K562 (cell line): ENCODE measurements at regions not wholly inside any gene's neighbourhood (a gene's known extent, or its start where the extent isn't known, plus 50 kb on each side); places are given as distances from the start of the nearest gene placed in this dataset.

Experiments
- ATAC-seq: fragments of 200-7000 bp; cut with Tn5 transposase; 3 replicates; pipeline ENCODE4 v1.9.1; 2020; ENCODE audit warnings: moderate library complexity
- BruUV-seq: library from RNA; stranded (reverse); fragments of 400-500 nt; replicated peaks from 2 replicates; lab custom pipeline; 2021; lab: Mats Ljungman, UMichigan
- CTCF ChIA-PET: fragments of 300-600 bp; formaldehyde crosslinking; extraction: SDS; loops from one replicate; lab custom pipeline; 2021; ENCODE audit warnings: low intra/inter-chr PET ratio; lab: Yijun Ruan, JAX
- POLR2A ChIA-PET: fragments of 300-600, 350-650 bp; sonication (Branson Sonifier 250); formaldehyde crosslinking; extraction: SDS; loops from one replicate; lab custom pipeline; 2021; ENCODE audit warnings: antibody characterized with exemption, inconsistent platforms; lab: Yijun Ruan, JAX
- DNase-seq, 4 experiments: peaks; one replicate each; pipeline versions ENCODE4 v3.0.0 to v3.0.0-alpha.2; 2011 to 2018; ENCODE audit warnings: low spot score in 3 of 4, mixed read lengths in 3 of 4; ENCODE audit errors: extremely low read depth in 1 of 4
- FAIRE-seq: peaks from 2 replicates; lab custom pipeline; 2011; peaks lifted over from hg19 to GRCh38; lab: Jason Lieb, UNC
- H2AFZ ChIP-seq: 2 replicates; pipeline ENCODE4 v1.6.0; 2011; ENCODE audit warnings: low read depth, low read length, control low read depth, inconsistent platforms
- H3K27ac ChIP-seq: fragments of 200-600 bp; 3 replicates; pipeline ENCODE4 v1.8.0; 2011; ENCODE audit warnings: low read depth, mild to moderate bottlenecking, control low read depth, inconsistent platforms, low read length, moderate library complexity, mixed read lengths; ENCODE audit errors: extremely low read depth
- H3K27me3 ChIP-seq, 2 experiments: fragments of 300-600 bp in 1 of 2; 2 replicates in 1 of 2; 3 replicates in 1 of 2; pipeline versions ENCODE4 v1.6.0 to v1.8.0; 2011; ENCODE audit warnings: inconsistent platforms in 2 of 2, low read length in 2 of 2, mild to moderate bottlenecking in 1 of 2, mixed read lengths in 1 of 2, moderate library complexity in 1 of 2; ENCODE audit not compliant: control insufficient read depth in 2 of 2, insufficient read depth in 2 of 2
- H3K36me3 ChIP-seq: fragments of 300-600 bp; 3 replicates; pipeline ENCODE4 v1.8.0; 2011; ENCODE audit warnings: mild to moderate bottlenecking, low read length, inconsistent platforms; ENCODE audit not compliant: control insufficient read depth, insufficient read depth
- H3K4me1 ChIP-seq, 2 experiments: fragments of 200-600 bp in 1 of 2; replicated peaks in 1 of 2; 2 replicates in 1 of 2; 3 replicates in 1 of 2; pipeline versions ENCODE4 v1.5.1 to v1.8.0; 2011; ENCODE audit warnings: inconsistent platforms in 2 of 2, low read length in 2 of 2, mild to moderate bottlenecking in 1 of 2, mixed read lengths in 1 of 2, moderate library complexity in 1 of 2; ENCODE audit not compliant: control insufficient read depth in 2 of 2, insufficient read depth in 2 of 2
- H3K4me2 ChIP-seq: 2 replicates; pipeline ENCODE4 v1.6.1; 2011; ENCODE audit warnings: low read length, control low read depth, inconsistent platforms, mixed read lengths; ENCODE audit not compliant: insufficient read depth
- H3K4me3 ChIP-seq: fragments of 200-600 bp; sonication (generic), shearing (Covaris generic); 2 replicates; pipeline ENCODE4 v1.5.1; 2016; ENCODE audit warnings: control low read depth, inconsistent platforms
- H3K79me2 ChIP-seq: fragments of 200-600 bp; 3 replicates; pipeline ENCODE4 v1.8.0; 2011; ENCODE audit warnings: low read length, inconsistent platforms; ENCODE audit not compliant: control insufficient read depth, insufficient read depth
- H3K9ac ChIP-seq, 2 experiments: 2 replicates each; pipeline versions ENCODE4 v1.6.0 to v1.6.1; 2011; ENCODE audit warnings: low read depth in 2 of 2, low read length in 2 of 2, control low read depth in 1 of 2, inconsistent platforms in 1 of 2, mild to moderate bottlenecking in 1 of 2, mixed read lengths in 1 of 2; ENCODE audit not compliant: insufficient read depth in 1 of 2
- H3K9me1 ChIP-seq: one replicate; pipeline ENCODE4 v1.6.0; 2011; ENCODE audit warnings: inconsistent platforms, mild to moderate bottlenecking, low read length, moderate library complexity; ENCODE audit not compliant: control insufficient read depth, insufficient read depth
- H3K9me3 ChIP-seq: replicated peaks from 2 replicates; pipeline ENCODE4 v1.5.1; 2011; ENCODE audit warnings: low read depth, low read length, inconsistent platforms; ENCODE audit not compliant: control insufficient read depth, insufficient read depth
- H4K20me1 ChIP-seq: replicated peaks from 2 replicates; pipeline ENCODE4 v1.6.1; 2011; ENCODE audit warnings: low read length, inconsistent platforms, mixed read lengths; ENCODE audit not compliant: control insufficient read depth, insufficient read depth
- BMI1 ChIP-seq: fragments of 150-350 bp; IDR thresholded peaks from 2 replicates; pipeline ENCODE4 v1.6.1; 2014; ENCODE audit warnings: low read length
- DMBX1 ChIP-seq: fragments of 250-450 bp; sonication (Bioruptor Pico); IDR thresholded peaks from 2 replicates; pipeline ENCODE4 v1.8.0; 2022; ENCODE audit warnings: inconsistent platforms, mild to moderate bottlenecking, moderate library complexity, borderline replicate concordance
- SMAD2 ChIP-seq: fragments of 150-350 bp; IDR thresholded peaks from 2 replicates; pipeline ENCODE4 v1.6.1; 2014; ENCODE audit warnings: low read depth, mild to moderate bottlenecking, low read length
- SRSF1 ChIP-seq: fragments of 200-400 bp; formaldehyde crosslinking; IDR thresholded peaks from 2 replicates; pipeline ENCODE4 v1.6.1; 2017; ENCODE audit warnings: mild to moderate bottlenecking, low read depth, low read length, moderate library complexity
- ZNF239 ChIP-seq: fragments of 250-450 bp; sonication (Bioruptor Pico); IDR thresholded peaks from 2 replicates; pipeline ENCODE4 v1.4.0; 2020; ENCODE audit warnings: mild to moderate bottlenecking
- ZNF316 ChIP-seq: fragments of 450-650 bp; IDR thresholded peaks from 2 replicates; pipeline ENCODE4 v1.6.1; 2016
- ZNF324 ChIP-seq: fragments of 250-450 bp; sonication (Bioruptor Pico); IDR thresholded peaks from 2 replicates; pipeline ENCODE4 v1.4.0; 2020; ENCODE audit warnings: mild to moderate bottlenecking
- ZNF77 ChIP-seq: fragments of 250-450 bp; sonication (Bioruptor Pico); IDR thresholded peaks from 2 replicates; pipeline ENCODE4 v1.5.0; 2020
- WGBS: fragments of 100-300 bp; shearing (Covaris generic); methylation state at CpG from one replicate; pipeline ENCODE4 v1.1.6; 2016; ENCODE audit warnings: low coverage, mixed read lengths; ENCODE audit not compliant: insufficient coverage; ENCODE audit errors: missing lambda C conversion rate; 5-methylcytosine and 5-hydroxymethylcytosine counted together
- in situ Hi-C: fragments of 300-500 bp; cut with MboI; formaldehyde crosslinking; loops from 4 replicates; pipeline ENCODE4 v1.15.0; 2018; ENCODE audit warnings: inconsistent platforms, mixed read lengths
- intact Hi-C: fragments of 100-400 bp; cut with micrococcal nuclease; formaldehyde crosslinking; loops from 2 replicates; pipeline ENCODE4 v1.14.2; 2022
- TF ChIP-seq, protein P1 (sequence below): sonication (generic); formaldehyde crosslinking; IDR thresholded peaks from 2 replicates; pipeline ENCODE4 v1.8.0; 2022; ENCODE audit warnings: mild to moderate bottlenecking, missing genetic modification reagents, borderline replicate concordance
- TF ChIP-seq, protein P2 (sequence below), 2 experiments: fragments of 150-350 bp in 1 of 2; IDR thresholded peaks; 2 replicates each; pipeline ENCODE4 v1.6.1; 2012 to 2016; ENCODE audit warnings: low read depth in 2 of 2, low read length in 2 of 2, mild to moderate bottlenecking in 1 of 2, moderate library complexity in 1 of 2

DNA sequence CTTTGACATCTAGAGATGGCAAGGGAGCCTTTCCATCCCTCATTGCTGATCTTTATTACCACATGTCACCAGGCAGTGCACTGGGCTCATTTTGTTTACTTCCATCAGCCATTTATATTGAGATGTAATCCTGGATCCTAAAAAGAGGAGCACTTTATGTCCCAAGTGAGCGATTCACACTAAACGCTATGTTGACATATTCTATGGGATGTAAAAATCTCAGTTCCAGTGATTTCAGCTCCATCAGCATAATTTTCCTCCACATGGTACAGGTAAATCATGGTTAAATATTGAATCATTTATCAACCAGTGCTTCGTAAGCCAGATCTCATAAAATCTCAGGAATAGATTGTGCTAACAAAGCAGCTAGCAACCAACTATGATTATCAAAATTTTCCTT lies 634.8 kb upstream of the PLXNA2 start:
- POLR2A ChIA-PET = no interaction called here
- Histone ChIP-seq H3K4me2 (no peak overlapping the region), H3K79me2 (no peaks in the 10 kb centered on the region), H3K9ac (no peak overlapping the region), H2AFZ (no peak overlapping the region), H3K36me3 (no peaks in the 10 kb centered on the region), H3K9me1 (no peaks in the 10 kb centered on the region), H3K9me3 (no peaks in the 10 kb centered on the region; the same call in 1 of the 2 replicates), H4K20me1 (no peaks in the 10 kb centered on the region), H3K4me3 (no peak overlapping the region), H3K27me3 (no peaks in the 10 kb centered on the region), H3K27ac (no peak overlapping the region), H3K4me1 (no peaks in the 10 kb centered on the region)
- DNase-seq = no peak
- CTCF ChIA-PET = no interaction called here
- ATAC-seq = no peak
- BruUV-seq = no TSS peak
- in situ Hi-C loops (no loop called here), intact Hi-C loops (no loop called here)
- WGBS = 5% methylated on average over 3 of the region's 3 CpGs
- FAIRE-seq = no peak
- peak; percentile 18; the same call in 1 of the 2 replicates for TF ChIP-seq ZNF316
- TF ChIP-seq ZNF239 (CRISPR knock-in tag) = no peak

DNA sequence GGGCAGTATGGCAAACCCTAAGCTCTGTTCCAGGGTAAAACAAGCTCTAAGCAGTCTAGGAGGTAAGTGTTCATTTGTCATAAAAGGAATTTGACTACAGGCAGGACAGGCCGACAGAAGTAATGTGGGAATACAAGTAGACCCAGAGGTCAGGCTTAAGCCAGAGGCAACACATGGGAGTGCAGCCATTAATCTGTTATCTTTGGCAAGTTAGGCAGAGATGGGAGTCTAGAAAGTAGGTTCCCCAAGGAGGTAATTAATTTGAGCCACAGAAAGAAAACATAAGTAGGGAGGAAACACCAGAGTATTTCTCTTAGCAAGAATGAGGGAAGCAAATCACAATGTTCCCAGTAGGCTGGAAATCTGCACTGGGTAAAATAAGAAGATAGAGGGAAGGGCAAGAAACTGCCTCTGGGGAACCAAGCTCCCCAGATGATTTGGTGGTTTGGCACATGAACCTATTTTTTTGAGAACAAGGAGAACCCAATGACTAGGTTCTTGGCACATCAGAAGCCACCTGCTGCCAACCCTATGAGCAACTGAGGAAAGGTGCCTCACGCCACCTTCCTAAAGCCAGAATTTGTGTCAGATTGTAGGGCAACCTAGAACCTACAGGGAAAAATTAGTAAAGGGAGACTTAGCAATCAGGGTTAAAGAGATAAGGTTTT lies 636.4 kb upstream of the PLXNA2 start:
- no peaks in the 10 kb centered on the region for H3K79me2 ChIP-seq
- intact Hi-C loops = no loop called here
- BruUV-seq = no TSS peak
- no peaks in the 10 kb centered on the region for H3K9me3 ChIP-seq
- no peak overlapping the region for H3K27ac ChIP-seq
- no peaks in the 10 kb centered on the region for H3K4me1 ChIP-seq
- POLR2A ChIA-PET = no interaction called here
- ATAC-seq = no peak
- CTCF ChIA-PET = no interaction called here
- no peaks in the 10 kb centered on the region for H3K36me3 ChIP-seq
- in situ Hi-C loops = no loop called here
- no peak for FAIRE-seq
- H3K9ac ChIP-seq = no peak overlapping the region
- 4% methylated on average over 2 of the region's 2 CpGs for WGBS
- no peak for DNase-seq
- H4K20me1 ChIP-seq = no peaks in the 10 kb centered on the region
- H3K9me1 ChIP-seq = no peaks in the 10 kb centered on the region
- H2AFZ ChIP-seq = no peak overlapping the region
- H3K27me3 ChIP-seq = no peaks in the 10 kb centered on the region
- H3K4me3 ChIP-seq = no peak overlapping the region
- H3K4me2 ChIP-seq = no peak overlapping the region
- TF ChIP-seq BMI1 (no peak), ZNF77 (CRISPR knock-in tag) (no peak), SMAD2 (no peak), SRSF1 (no peak), DMBX1 (no peak), ZNF324 (CRISPR knock-in tag) (no peak)
- TF ChIP-seq, protein P1, sequence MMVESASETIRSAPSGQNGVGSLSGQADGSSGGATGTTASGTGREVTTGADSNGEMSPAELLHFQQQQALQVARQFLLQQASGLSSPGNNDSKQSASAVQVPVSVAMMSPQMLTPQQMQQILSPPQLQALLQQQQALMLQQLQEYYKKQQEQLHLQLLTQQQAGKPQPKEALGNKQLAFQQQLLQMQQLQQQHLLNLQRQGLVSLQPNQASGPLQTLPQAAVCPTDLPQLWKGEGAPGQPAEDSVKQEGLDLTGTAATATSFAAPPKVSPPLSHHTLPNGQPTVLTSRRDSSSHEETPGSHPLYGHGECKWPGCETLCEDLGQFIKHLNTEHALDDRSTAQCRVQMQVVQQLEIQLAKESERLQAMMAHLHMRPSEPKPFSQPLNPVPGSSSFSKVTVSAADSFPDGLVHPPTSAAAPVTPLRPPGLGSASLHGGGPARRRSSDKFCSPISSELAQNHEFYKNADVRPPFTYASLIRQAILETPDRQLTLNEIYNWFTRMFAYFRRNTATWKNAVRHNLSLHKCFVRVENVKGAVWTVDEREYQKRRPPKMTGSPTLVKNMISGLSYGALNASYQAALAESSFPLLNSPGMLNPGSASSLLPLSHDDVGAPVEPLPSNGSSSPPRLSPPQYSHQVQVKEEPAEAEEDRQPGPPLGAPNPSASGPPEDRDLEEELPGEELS = no peak
- TF ChIP-seq, protein P2, sequence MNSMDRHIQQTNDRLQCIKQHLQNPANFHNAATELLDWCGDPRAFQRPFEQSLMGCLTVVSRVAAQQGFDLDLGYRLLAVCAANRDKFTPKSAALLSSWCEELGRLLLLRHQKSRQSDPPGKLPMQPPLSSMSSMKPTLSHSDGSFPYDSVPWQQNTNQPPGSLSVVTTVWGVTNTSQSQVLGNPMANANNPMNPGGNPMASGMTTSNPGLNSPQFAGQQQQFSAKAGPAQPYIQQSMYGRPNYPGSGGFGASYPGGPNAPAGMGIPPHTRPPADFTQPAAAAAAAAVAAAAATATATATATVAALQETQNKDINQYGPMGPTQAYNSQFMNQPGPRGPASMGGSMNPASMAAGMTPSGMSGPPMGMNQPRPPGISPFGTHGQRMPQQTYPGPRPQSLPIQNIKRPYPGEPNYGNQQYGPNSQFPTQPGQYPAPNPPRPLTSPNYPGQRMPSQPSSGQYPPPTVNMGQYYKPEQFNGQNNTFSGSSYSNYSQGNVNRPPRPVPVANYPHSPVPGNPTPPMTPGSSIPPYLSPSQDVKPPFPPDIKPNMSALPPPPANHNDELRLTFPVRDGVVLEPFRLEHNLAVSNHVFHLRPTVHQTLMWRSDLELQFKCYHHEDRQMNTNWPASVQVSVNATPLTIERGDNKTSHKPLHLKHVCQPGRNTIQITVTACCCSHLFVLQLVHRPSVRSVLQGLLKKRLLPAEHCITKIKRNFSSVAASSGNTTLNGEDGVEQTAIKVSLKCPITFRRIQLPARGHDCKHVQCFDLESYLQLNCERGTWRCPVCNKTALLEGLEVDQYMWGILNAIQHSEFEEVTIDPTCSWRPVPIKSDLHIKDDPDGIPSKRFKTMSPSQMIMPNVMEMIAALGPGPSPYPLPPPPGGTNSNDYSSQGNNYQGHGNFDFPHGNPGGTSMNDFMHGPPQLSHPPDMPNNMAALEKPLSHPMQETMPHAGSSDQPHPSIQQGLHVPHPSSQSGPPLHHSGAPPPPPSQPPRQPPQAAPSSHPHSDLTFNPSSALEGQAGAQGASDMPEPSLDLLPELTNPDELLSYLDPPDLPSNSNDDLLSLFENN (IDR thresholded peaks at IDR 0.05; ENCODE audit: low read depth in 2 of 2, low read length in 2 of 2) = no peak
